GM12878 (cell line): ENCODE measurements at regions not wholly inside any gene's neighbourhood (a gene's known extent, or its start where the extent isn't known, plus 50 kb on each side); places are given as distances from the start of the nearest gene placed in this dataset.
A peak's percentile ranks its signal among the peaks of the same experiment; 100 is the strongest.

Experiments
- CREB1 ChIP-seq: IDR thresholded peaks from 2 replicates; pipeline ENCODE4 v1.6.1; 2012; ENCODE audit warnings: low read depth, mild to moderate bottlenecking, inconsistent platforms
- EGR1 ChIP-seq, 2 experiments: IDR thresholded peaks; 1 replicate in 1 of 2; 2 replicates in 1 of 2; pipeline ENCODE4 v1.6.1; 2011 to 2012; ENCODE audit warnings: low read depth in 2 of 2, low read length in 2 of 2, borderline replicate concordance in 1 of 2, mild to moderate bottlenecking in 1 of 2, moderate library complexity in 1 of 2
- JUNB ChIP-seq: IDR thresholded peaks from 2 replicates; pipeline ENCODE4 v1.6.1; 2016; ENCODE audit warnings: antibody characterized with exemption, mild to moderate bottlenecking
- KAT2A ChIP-seq: conservative IDR thresholded peaks from 2 replicates; pipeline ENCODE4 v1.6.1; 2011; ENCODE audit warnings: low read depth, low read length; ENCODE audit not compliant: control insufficient read depth
- KDM1A ChIP-seq: fragments of 200-600 bp; sonication (generic); IDR thresholded peaks from 2 replicates; pipeline ENCODE4 v1.6.1; 2016; ENCODE audit warnings: borderline replicate concordance
- LARP7 ChIP-seq: fragments of 450-650 bp; IDR thresholded peaks from 2 replicates; pipeline ENCODE4 v1.6.1; 2017; ENCODE audit warnings: mild to moderate bottlenecking
- MYB ChIP-seq: fragments of 150-350 bp; IDR thresholded peaks from 2 replicates; pipeline ENCODE4 v1.6.1; 2014; ENCODE audit warnings: mild to moderate bottlenecking, low read depth, low read length, borderline replicate concordance
- MYC ChIP-seq: IDR thresholded peaks from 2 replicates; pipeline ENCODE4 v1.6.1; 2011; ENCODE audit warnings: mild to moderate bottlenecking, low read length, moderate library complexity, inconsistent platforms; ENCODE audit not compliant: insufficient read depth, insufficient replicate concordance, insufficient read length, severe bottlenecking
- NRF1 ChIP-seq: conservative IDR thresholded peaks from 2 replicates; pipeline ENCODE4 v1.6.1; 2011; ENCODE audit warnings: mild to moderate bottlenecking, low read depth, low read length, improper control_type of control experiment
- PKNOX1 ChIP-seq: fragments of 450-650 bp; IDR thresholded peaks from 2 replicates; pipeline ENCODE4 v1.6.1; 2016; ENCODE audit warnings: mild to moderate bottlenecking
- PML ChIP-seq: IDR thresholded peaks from 2 replicates; pipeline ENCODE4 v1.6.1; 2012; ENCODE audit warnings: low read length, inconsistent platforms
- SMAD5 ChIP-seq: IDR thresholded peaks from 2 replicates; pipeline ENCODE4 v1.6.1; 2016; ENCODE audit warnings: antibody characterized with exemption, low read depth
- SPI1 ChIP-seq: IDR thresholded peaks from 2 replicates; pipeline ENCODE4 v1.6.1; 2011; ENCODE audit warnings: low read depth, mild to moderate bottlenecking, low read length, moderate library complexity, borderline replicate concordance; ENCODE audit not compliant: insufficient read depth
- SREBF1 ChIP-seq: IDR thresholded peaks from 2 replicates; pipeline ENCODE4 v1.6.1; 2012; ENCODE audit warnings: mild to moderate bottlenecking, low read length
- SRF ChIP-seq, 2 experiments: IDR thresholded peaks; 2 replicates each; pipeline ENCODE4 v1.6.1; 2011; ENCODE audit warnings: low read depth in 2 of 2, low read length in 2 of 2, mild to moderate bottlenecking in 1 of 2, moderate library complexity in 1 of 2
- TAF1 ChIP-seq: IDR thresholded peaks from 2 replicates; pipeline ENCODE4 v1.6.1; 2011; ENCODE audit warnings: mild to moderate bottlenecking, low read depth, low read length, borderline replicate concordance
- WRNIP1 ChIP-seq: IDR thresholded peaks from 2 replicates; pipeline ENCODE4 v1.6.1; 2011; ENCODE audit warnings: low read depth, low read length, improper control_type of control experiment, borderline replicate concordance
- ZBTB11 ChIP-seq: fragments of 450-650 bp; formaldehyde crosslinking; IDR thresholded peaks from 2 replicates; pipeline ENCODE4 v1.5.0; 2022; ENCODE audit warnings: mild to moderate bottlenecking, missing genetic modification characterization
- TF ChIP-seq, protein P1 (sequence below): fragments of 450-650 bp; IDR thresholded peaks from 2 replicates; pipeline ENCODE4 v1.6.1; 2017; ENCODE audit warnings: mild to moderate bottlenecking, moderate library complexity
- TF ChIP-seq, protein P2 (sequence below): IDR thresholded peaks from 2 replicates; pipeline ENCODE4 v1.6.1; 2012; ENCODE audit warnings: low read depth, low read length, improper control_type of control experiment
- TF ChIP-seq, protein P3 (sequence below): IDR thresholded peaks from 2 replicates; pipeline ENCODE4 v1.6.1; 2011; ENCODE audit warnings: low read depth, mild to moderate bottlenecking, low read length, moderate library complexity, borderline replicate concordance; ENCODE audit errors: extremely low read depth

DNA sequence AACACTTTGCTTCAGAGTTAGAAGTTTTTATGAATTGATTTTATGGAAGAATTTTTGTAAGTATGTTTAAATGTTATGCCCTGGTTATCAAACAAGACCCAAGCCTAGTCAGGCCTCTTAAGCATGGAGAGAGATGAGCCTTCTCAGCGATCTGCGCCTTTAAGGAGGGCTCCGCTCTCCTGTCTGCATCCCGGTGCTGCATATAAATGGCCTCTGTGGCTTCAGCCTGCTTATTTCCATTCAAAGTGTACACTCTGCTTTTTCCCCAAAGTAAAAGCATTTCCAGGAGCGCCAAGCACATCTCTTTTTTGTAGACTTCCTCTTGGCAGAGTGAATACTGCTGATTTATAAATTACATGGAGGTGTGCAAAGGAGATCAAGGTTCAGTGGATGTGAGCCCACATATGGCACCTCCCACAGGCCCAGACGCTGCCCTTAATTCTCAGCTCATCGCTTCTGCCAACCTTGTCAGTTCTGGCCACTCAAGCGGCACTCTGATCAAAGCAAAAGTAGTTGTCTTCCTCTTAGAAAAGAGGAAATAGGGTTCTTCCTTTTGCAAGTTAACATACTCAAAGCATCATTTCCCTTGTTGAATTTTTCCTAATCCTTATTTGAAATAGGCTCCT is 70.0 kb upstream of the SFMBT2 start (continued):
- TF ChIP-seq ZBTB11 (CRISPR knock-in tag) (no peak), NRF1 (no peak), TAF1 (no peak), WRNIP1 (no peak), KAT2A (no peak), JUNB (no peak), SMAD5 (no peak), EGR1 (IDR thresholded peaks at IDR 0.05; ENCODE audit: borderline replicate concordance in 1 of 2, low read depth in 2 of 2, low read length in 2 of 2) (0 out of 3 replicates have a peak, but pooled peaks of 1 of the 2 experiments have one; percentile 12), KDM1A (no peak), SPI1 (peak; percentile 82; the same call in 1 of the 2 replicates), PML (no peak), SRF (IDR thresholded peaks at IDR 0.05; ENCODE audit: low read depth in 2 of 2, low read length in 2 of 2) (no peak), CREB1 (no peak), MYC (no peak), MYB (no peak), PKNOX1 (peak; percentile 65; the same call in 1 of the 2 replicates), SREBF1 (no peak), LARP7 (no peak)
- TF ChIP-seq, protein P1, sequence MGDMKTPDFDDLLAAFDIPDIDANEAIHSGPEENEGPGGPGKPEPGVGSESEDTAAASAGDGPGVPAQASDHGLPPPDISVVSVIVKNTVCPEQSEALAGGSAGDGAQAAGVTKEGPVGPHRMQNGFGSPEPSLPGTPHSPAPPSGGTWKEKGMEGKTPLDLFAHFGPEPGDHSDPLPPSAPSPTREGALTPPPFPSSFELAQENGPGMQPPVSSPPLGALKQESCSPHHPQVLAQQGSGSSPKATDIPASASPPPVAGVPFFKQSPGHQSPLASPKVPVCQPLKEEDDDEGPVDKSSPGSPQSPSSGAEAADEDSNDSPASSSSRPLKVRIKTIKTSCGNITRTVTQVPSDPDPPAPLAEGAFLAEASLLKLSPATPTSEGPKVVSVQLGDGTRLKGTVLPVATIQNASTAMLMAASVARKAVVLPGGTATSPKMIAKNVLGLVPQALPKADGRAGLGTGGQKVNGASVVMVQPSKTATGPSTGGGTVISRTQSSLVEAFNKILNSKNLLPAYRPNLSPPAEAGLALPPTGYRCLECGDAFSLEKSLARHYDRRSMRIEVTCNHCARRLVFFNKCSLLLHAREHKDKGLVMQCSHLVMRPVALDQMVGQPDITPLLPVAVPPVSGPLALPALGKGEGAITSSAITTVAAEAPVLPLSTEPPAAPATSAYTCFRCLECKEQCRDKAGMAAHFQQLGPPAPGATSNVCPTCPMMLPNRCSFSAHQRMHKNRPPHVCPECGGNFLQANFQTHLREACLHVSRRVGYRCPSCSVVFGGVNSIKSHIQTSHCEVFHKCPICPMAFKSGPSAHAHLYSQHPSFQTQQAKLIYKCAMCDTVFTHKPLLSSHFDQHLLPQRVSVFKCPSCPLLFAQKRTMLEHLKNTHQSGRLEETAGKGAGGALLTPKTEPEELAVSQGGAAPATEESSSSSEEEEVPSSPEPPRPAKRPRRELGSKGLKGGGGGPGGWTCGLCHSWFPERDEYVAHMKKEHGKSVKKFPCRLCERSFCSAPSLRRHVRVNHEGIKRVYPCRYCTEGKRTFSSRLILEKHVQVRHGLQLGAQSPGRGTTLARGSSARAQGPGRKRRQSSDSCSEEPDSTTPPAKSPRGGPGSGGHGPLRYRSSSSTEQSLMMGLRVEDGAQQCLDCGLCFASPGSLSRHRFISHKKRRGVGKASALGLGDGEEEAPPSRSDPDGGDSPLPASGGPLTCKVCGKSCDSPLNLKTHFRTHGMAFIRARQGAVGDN: peak; percentile 51
- TF ChIP-seq, protein P2, sequence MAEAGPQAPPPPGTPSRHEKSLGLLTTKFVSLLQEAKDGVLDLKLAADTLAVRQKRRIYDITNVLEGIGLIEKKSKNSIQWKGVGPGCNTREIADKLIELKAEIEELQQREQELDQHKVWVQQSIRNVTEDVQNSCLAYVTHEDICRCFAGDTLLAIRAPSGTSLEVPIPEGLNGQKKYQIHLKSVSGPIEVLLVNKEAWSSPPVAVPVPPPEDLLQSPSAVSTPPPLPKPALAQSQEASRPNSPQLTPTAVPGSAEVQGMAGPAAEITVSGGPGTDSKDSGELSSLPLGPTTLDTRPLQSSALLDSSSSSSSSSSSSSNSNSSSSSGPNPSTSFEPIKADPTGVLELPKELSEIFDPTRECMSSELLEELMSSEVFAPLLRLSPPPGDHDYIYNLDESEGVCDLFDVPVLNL: no peak
- TF ChIP-seq, protein P3, sequence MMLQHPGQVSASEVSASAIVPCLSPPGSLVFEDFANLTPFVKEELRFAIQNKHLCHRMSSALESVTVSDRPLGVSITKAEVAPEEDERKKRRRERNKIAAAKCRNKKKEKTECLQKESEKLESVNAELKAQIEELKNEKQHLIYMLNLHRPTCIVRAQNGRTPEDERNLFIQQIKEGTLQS: no peak
